ENCODE measurements at regions not wholly inside any gene's neighbourhood (a gene's known extent, or its start where the extent isn't known, plus 50 kb on each side); places are given as distances from the start of the nearest gene placed in this dataset.

DNA sequence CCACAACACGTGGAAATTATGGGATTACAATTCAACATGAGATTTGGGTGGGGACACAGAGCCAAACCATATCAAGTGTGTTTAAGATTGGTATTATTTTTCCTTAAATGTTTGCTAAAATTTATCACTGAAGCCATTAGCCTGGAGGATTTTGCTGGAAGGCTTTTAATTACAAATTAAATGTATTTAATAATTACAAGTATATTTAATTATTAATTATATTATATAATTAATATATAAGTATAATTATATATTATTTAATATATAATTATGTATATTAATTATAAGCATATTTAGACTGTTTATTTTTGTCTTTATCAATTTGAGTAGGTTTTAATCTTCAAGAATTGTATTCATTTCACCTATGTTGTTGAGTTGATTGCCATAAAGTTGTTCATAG lies 427.4 kb upstream of the FLRT2 start:
- TF ChIP-seq, protein P1, sequence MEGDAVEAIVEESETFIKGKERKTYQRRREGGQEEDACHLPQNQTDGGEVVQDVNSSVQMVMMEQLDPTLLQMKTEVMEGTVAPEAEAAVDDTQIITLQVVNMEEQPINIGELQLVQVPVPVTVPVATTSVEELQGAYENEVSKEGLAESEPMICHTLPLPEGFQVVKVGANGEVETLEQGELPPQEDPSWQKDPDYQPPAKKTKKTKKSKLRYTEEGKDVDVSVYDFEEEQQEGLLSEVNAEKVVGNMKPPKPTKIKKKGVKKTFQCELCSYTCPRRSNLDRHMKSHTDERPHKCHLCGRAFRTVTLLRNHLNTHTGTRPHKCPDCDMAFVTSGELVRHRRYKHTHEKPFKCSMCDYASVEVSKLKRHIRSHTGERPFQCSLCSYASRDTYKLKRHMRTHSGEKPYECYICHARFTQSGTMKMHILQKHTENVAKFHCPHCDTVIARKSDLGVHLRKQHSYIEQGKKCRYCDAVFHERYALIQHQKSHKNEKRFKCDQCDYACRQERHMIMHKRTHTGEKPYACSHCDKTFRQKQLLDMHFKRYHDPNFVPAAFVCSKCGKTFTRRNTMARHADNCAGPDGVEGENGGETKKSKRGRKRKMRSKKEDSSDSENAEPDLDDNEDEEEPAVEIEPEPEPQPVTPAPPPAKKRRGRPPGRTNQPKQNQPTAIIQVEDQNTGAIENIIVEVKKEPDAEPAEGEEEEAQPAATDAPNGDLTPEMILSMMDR (IDR thresholded peaks at IDR 0.05), result no peak
- TF ChIP-seq POLR2A (IDR thresholded peaks at IDR 0.05), result no peak
